Fibroblast of pulmonary artery (primary cell): ENCODE measurements at regions not wholly inside any gene's neighbourhood (a gene's known extent, or its start where the extent isn't known, plus 50 kb on each side); places are given as distances from the start of the nearest gene placed in this dataset.
"Not testable (repeated sequence)": the region's sequence is repeated elsewhere in the genome, so short reads cannot be mapped to it uniquely, and the experiment has no call there.

Experiments used
- DNase-seq: peaks from one replicate; pipeline ENCODE4 v3.0.0-alpha.2; 2010; ENCODE audit warnings: low read depth
- H3K4me3 ChIP-seq: replicated peaks from 2 replicates; pipeline ENCODE4 v1.5.1; 2011; ENCODE audit warnings: low read depth, mild to moderate bottlenecking, control low read depth, low read length, moderate library complexity
- CTCF ChIP-seq: IDR thresholded peaks from 2 replicates; pipeline ENCODE4 v1.5.1; 2011; ENCODE audit warnings: mild to moderate bottlenecking, control low read depth, low read length, inconsistent platforms; ENCODE audit errors: missing control alignments

- TF ChIP-seq CTCF = no peak
- DNase-seq = no peak
- H3K4me3 ChIP-seq = no peak overlapping the region
Measured at GRCh38 chr13:34371108-34371507, 553.2 kb downstream of the RFC3 start.

- no peak for TF ChIP-seq CTCF
- H3K4me3 ChIP-seq = no peak overlapping the region
- DNase-seq = no peak
Measured at GRCh38 chr13:34371645-34372395, 553.9 kb downstream of the RFC3 start.

- H3K4me3 ChIP-seq = no peak overlapping the region
- no peak for TF ChIP-seq CTCF
- no peak for DNase-seq
Measured at GRCh38 chr13:34372581-34372980, 554.6 kb downstream of the RFC3 start.

GRCh38 chr13:34376483-34376882, 558.5 kb downstream of the RFC3 start:
- no peak for TF ChIP-seq CTCF
- no peak for DNase-seq
- no peak overlapping the region for H3K4me3 ChIP-seq

- no peak for TF ChIP-seq CTCF
- no peak for DNase-seq
- H3K4me3 ChIP-seq = no peak overlapping the region
Measured at GRCh38 chr13:34381228-34381627, 560.8 kb upstream of the NBEA start.

GRCh38 chr13:34383728-34384127, 558.3 kb upstream of the NBEA start:
- no peak overlapping the region for H3K4me3 ChIP-seq
- TF ChIP-seq CTCF = no peak
- no peak for DNase-seq

GRCh38 chr13:34386229-34386628, 555.8 kb upstream of the NBEA start:
- not testable (repeated sequence) for DNase-seq, H3K4me3 ChIP-seq
